Activated naive CD4-positive, alpha-beta T cell treated with anti-CD3 and anti-CD28 coated beads, Interleukin-2, amount 50 U/mL, for 16 hours (primary cell): ENCODE measurements at regions not wholly inside any gene's neighbourhood (a gene's known extent, or its start where the extent isn't known, plus 50 kb on each side); places are given as distances from the start of the nearest gene placed in this dataset.
"Not testable (repeated sequence)": the region's sequence is repeated elsewhere in the genome, so short reads cannot be mapped to it uniquely, and the experiment has no call there.

Experiments
- DNase-seq: peaks from one replicate; pipeline ENCODE4 v3.0.0-alpha.2; 2020

DNA sequence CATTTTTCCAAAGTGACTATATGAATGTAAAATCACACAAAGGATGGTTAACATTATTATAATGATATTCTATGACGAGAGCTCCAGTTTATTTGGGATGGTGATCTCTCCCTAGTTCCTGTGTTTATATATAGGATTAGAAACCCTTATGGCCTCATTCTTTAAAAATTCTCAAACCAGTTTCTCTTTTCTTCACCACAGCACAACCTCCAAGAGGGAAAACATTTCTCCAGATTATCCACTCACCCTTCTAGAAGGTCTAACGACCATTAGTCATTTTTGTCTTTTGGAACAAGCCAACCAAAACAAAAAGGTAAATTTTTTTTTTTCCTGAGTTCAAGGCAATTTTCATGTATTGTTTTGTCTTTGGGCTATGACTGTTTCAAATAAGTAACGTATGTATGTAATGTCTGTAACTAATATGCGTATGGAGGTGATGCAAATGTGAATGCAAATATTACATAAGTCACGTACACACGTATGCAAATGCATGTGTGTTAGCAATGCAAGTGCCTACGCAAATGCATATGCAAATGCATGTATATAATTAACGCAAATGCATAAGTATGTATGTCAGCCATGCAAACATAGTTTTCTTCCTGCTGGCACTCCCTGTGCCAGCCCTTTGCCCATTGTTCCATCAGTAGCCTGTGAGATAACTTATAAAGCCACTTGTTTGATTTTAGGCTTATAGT, 72.5 kb upstream of the MORC3 start:
- no peak for DNase-seq

DNA sequence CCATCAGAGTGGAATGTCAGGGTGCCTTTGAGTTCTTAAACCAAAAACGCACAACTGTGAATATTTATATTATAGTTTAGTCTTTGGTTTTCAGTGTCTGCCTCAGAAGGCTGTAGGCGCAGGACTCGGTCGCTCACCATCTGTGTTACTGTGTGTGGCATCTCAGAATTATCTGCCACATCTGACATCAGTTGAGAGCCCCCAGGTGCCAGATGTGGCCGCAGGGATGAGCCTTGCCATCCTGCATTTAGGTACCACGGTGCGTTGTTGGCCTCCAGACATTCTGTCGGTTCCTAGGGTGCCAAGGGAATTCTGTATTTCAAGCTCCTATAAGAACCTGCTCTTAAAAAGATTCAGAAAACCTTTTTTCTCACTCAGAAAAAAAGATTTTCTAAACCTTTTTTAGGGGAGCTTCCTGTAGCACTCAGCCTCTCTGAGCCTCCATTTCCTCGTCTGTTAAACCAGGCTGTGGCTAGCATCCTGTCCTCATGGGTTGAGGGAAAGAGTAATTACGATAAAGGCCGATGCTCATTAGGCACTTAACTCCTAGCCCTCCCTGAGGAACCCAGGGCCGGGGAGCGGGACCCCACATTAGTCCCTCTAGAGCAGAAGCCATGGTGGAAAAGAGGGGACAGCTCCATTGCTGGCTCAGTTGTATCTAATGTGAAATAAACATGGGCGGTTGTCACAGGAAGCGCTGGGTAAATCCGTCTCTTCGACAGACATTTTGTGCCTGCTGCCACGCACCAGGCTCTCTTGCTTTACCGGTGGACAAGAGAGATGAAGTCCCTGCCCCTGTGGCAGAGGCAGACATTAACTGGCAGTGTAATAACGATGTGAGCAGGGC, 70.2 kb upstream of the MORC3 start:
- DNase-seq = no peak

DNA sequence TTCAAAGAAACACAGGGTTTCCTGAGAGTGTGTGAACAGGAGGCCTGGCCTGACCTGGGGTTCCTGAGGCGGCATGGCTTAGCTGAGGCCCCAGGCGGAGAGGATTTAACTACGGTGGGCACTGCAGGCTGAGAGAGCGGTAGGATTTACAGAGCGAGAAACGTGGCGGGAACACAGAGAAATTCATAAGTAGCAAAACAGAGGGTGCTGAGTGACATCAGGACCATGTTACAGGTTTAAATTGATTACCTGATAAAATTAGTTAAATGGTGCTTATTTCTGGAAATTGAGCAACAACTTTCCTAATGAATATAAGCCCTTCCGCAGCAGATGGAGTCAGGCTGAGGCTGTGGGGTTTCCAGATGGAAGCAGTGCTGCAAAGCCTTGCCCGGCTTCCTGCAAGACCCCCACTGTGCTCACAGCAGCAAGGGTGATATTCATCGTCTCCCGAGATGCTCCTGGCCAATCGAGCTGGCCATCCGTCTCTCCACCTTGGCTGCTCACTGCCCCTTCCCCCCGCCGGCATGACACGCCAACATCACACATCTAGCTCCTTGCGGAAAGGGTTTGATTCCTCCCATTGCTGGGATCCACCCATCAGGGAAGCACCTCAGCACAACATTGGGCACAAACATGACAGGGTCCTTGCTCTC, 69.4 kb upstream of the MORC3 start:
- no peak for DNase-seq

GRCh38 chr21:36254106-36254941, 65.7 kb upstream of the MORC3 start:
- no peak for DNase-seq

GRCh38 chr21:36255663-36256062, 64.3 kb upstream of the MORC3 start:
- DNase-seq = no peak

DNA sequence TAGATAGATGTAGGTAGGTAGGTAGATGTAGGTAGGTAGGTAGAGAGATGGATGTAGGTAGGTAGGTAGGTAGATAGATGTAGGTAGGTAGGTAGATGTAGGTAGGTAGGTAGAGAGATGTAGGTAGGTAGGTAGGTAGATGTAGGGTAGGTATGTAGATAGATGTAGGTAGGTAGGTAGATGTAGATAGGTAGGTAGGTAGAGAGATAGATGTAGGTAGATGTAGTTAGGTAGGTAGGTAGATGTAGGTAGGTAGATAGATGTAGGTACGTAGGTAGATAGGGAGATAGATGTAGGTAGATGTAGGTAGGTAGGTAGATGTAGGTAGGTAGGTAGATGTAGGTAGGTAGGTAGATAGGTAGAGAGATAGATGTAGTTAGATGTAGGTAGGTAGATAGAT, 62.3 kb upstream of the MORC3 start:
- no peak for DNase-seq

DNA sequence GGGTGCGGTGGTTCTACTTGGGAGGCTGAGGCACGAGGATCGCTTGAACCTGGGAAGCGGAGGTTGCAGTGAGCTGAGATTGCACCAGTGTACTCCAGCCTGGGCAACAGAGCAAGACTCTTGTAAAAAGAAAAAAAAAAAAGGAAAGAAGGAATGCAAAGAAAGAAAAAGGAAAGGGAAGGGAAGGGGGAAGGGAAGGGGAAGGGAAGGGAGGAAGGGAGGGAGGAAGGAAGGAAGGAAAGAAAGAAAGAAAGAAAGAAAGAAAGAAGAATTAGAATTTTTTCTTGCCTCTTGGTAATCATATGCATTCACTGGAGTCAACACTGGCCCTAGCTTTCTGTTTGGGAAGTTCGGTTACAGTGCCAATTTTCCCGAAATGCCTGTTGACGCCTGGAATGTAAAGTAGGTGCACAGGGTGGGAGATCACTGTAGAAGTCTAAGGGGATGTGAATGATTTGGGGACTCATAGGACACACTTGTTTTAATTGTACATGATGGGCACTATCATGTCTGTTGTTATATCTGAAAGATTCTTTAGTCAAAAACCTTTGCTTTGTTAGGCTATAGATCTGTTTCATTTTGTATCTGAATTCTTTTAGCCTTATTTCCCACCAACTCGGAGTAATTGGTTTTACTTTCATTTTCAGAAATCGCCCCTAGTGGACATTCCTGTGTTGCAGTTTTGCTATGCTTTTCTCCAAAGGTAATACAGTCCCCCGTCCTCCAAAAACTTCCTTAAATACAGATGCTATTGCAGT, 59.8 kb upstream of the MORC3 start:
- DNase-seq = peak; percentile 28

GRCh38 chr21:36260802-36261201, 59.2 kb upstream of the MORC3 start:
- no peak for DNase-seq

DNA sequence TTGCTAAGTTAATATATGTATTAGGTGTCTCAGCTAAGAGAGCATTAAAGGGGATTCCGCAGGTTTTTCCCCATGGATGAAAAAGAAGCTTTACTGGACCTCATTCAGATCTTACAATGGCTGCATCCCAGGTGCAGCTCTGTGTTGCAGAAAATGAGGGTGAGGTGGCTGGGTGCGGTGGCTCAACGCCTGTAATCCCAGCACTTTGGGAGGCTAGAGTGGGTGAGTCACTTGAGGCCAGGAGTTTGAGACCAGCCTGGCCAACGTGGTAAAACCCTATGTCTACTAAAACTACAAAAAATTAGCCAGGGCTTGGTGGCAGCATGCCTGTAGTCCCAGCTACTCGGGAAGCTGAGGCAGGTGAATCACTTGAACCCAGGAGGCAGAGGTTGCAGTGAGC, 58.5 kb upstream of the MORC3 start:
- DNase-seq = no peak

DNA sequence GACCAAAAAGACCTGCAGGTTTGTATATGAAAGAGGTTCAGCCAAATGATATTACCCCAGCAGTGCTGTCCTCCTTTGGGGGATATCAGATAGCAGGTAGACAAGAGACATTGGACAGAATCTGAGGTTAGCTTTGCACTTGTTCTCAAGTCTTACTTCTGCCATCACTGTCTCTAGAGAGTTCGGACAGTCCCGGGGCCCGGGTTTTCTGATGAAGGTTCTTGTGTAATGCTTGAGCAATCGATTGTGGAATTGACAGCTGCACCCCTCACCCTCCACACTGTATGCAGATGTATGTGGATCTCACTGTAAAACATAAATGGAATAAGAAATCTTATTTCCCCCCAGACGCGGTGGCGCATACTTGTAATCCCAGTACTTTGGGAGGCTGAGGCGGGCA, 56.2 kb upstream of the MORC3 start:
- no peak for DNase-seq

DNA sequence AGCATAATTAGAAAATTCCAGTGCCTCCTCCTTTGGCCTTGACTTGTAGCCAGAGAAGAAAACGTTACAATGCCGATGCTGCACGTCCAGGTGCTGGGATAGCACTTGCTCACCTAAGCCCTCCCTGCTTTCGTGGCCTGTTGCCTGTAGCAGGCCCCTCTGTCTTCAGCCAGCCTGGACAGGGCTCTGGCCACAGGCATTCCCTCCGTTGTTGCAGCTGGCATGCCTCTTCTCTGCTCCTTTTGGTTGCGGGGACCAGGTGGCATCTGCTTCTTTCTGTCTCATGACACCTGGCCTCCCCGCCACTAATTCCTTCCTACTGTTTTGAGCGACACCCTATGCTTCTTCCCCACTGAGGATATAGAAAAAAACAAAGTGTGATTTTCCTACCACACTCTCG, 54.6 kb upstream of the MORC3 start:
- no peak for DNase-seq

DNA sequence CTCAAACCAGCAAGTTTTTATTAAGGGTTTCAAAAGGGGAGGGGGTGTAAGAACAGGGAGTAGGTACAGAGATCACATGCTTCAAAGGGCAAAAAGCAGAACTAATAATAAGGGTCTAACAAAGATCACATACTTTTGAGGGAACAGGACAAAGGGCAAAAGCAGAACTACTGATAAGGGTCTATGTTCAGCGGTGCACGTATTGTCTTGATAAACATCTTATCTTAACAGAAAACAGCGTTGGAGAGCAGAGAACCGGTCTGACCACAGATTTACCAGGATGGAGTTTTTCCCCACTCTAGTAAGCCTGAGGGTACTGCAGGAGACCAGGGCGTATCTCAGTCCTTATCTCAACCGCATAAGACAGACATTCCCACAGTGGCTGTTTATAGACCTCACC, 52.2 kb upstream of the MORC3 start:
- not testable (repeated sequence) for DNase-seq

DNA sequence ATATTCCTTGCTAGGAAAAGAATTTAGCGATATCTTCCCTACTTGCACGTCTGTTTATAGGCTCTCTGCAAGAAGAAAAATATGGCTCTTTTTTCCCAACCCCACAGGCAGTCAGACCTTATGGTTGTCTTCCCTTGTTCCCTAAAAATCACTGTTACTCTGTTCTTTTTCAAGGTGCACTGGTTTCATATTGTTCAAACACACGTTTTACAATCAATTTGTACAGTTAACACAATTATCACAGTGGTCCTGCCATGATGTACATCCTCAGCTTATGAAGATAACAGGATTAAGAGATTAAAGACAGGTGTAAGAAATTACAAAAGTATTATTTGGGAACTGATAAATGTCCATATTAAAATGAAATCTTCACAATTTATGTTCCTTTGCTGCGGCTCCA, 51.7 kb upstream of the MORC3 start:
- not testable (repeated sequence) for DNase-seq
